ENCODE measurements at regions not wholly inside any gene's neighbourhood (a gene's known extent, or its start where the extent isn't known, plus 50 kb on each side); places are given as distances from the start of the nearest gene placed in this dataset.

- TF ChIP-seq, protein P1, sequence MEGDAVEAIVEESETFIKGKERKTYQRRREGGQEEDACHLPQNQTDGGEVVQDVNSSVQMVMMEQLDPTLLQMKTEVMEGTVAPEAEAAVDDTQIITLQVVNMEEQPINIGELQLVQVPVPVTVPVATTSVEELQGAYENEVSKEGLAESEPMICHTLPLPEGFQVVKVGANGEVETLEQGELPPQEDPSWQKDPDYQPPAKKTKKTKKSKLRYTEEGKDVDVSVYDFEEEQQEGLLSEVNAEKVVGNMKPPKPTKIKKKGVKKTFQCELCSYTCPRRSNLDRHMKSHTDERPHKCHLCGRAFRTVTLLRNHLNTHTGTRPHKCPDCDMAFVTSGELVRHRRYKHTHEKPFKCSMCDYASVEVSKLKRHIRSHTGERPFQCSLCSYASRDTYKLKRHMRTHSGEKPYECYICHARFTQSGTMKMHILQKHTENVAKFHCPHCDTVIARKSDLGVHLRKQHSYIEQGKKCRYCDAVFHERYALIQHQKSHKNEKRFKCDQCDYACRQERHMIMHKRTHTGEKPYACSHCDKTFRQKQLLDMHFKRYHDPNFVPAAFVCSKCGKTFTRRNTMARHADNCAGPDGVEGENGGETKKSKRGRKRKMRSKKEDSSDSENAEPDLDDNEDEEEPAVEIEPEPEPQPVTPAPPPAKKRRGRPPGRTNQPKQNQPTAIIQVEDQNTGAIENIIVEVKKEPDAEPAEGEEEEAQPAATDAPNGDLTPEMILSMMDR (conservative IDR thresholded peaks at IDR 0.05 in 1 of 2, IDR thresholded peaks at IDR 0.05 in 1 of 2; ENCODE audit: low read depth in 1 of 2, low read length in 2 of 2), result no peak
- TF ChIP-seq EZH2 (IDR thresholded peaks at IDR 0.05; ENCODE audit: low read length, missing control alignments), result no peak
Observed at GRCh38 chr9:119004618-119004990, 364.6 kb downstream of the BRINP1 start.
